ENCODE measurements at regions not wholly inside any gene's neighbourhood (a gene's known extent, or its start where the extent isn't known, plus 50 kb on each side); places are given as distances from the start of the nearest gene placed in this dataset.

DNA sequence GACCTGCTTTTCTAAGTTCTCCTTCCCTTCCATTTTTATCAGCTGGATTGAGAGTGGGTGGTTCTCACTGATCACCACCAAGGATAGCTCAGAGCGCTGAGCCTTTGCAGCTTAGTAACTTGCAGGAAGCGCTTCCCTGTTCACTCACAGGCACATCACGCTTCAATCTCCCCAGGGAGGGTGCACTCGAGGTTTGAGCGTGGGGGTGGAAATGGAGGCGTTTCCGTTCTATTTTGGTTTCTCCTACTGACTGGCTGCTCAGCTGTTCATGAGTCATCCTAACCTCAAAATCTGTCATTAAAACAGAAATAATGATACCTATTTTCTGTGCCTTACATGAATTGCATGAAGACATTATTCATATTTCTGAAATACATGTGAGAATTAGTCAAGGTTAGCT, 292.1 kb downstream of the SPRY2 start:
- H2AK9ac ChIP-seq (replicated peaks; ENCODE audit: low read depth, low read length, poor library complexity), result no peak overlapping the region
- no peaks in the 10 kb centered on the region for H3K36me3 ChIP-seq (ENCODE audit: control insufficient read depth, insufficient read depth, low read length)
- peaks cover 7% of the 10 kb centered on the region for H3K4me1 ChIP-seq (ENCODE audit: control insufficient read depth, insufficient read depth, low read length)
- no peaks in the 10 kb centered on the region for H3K9me3 ChIP-seq (ENCODE audit: control insufficient read depth, insufficient read depth, low read length)
- intact Hi-C loops (cut with micrococcal nuclease) (loop anchor here (2.0 to 10.0 kb wide), 3 partner anchors 112 to 292 kb away; partner anchors contain the start of gene SPRY2), dilution Hi-C loops (cut with HindIII; ENCODE audit: low sequenced_read_pairs, unreplicated experiment) (no loop called here), in situ Hi-C loops (cut with MboI; ENCODE audit: low sequenced_read_pairs) (loop anchor here (10.0 to 25.0 kb wide), 2 partner anchors 262 to 286 kb away; no protein-coding TSS in a partner anchor)
- H3K9me1 ChIP-seq (ENCODE audit: insufficient read depth, low read length), result no peaks in the 10 kb centered on the region
- DNase-seq (peak; percentile 98), ATAC-seq (ENCODE audit: low read depth) (peak; percentile 99)
- H4K20me1 ChIP-seq (ENCODE audit: insufficient read depth, low read length), result no peaks in the 10 kb centered on the region
- no peak overlapping the region for H3K27ac ChIP-seq (ENCODE audit: insufficient read depth, low read length)
- TF ChIP-seq FOS (IDR thresholded peaks at IDR 0.05; ENCODE audit: low read depth, low read length) (peak; percentile 91), CEBPB (IDR thresholded peaks at IDR 0.05; ENCODE audit: low read depth, low read length) (0 out of 2 replicates have a peak, but pooled peaks have one; percentile 1), SMC3 (IDR thresholded peaks at IDR 0.05; ENCODE audit: low read depth, low read length) (peak; percentile 27; the same call in 1 of the 2 replicates), NFE2L2 (IDR thresholded peaks at IDR 0.05; ENCODE audit: low read depth, low read length) (no peak), CHD1 (IDR thresholded peaks at IDR 0.05; ENCODE audit: low read depth, low read length) (no peak), RCOR1 (IDR thresholded peaks at IDR 0.05; ENCODE audit: insufficient replicate concordance, low read length) (peak; percentile 86), MXI1 (IDR thresholded peaks at IDR 0.05; ENCODE audit: borderline replicate concordance, low read depth, low read length) (peak; percentile 55; the same call in 1 of the 2 replicates), RAD21 (IDR thresholded peaks at IDR 0.05; ENCODE audit: low read length) (peak; percentile 39), MAZ (IDR thresholded peaks at IDR 0.05; ENCODE audit: borderline replicate concordance, low read depth, low read length) (peak; percentile 67; the same call in 1 of the 2 replicates), BHLHE40 (IDR thresholded peaks at IDR 0.05; ENCODE audit: low read depth, low read length) (peak; percentile 91), MAFK (IDR thresholded peaks at IDR 0.05; ENCODE audit: low read depth, low read length) (peak; percentile 3; the same call in 1 of the 2 replicates)
- TF ChIP-seq, protein P1, sequence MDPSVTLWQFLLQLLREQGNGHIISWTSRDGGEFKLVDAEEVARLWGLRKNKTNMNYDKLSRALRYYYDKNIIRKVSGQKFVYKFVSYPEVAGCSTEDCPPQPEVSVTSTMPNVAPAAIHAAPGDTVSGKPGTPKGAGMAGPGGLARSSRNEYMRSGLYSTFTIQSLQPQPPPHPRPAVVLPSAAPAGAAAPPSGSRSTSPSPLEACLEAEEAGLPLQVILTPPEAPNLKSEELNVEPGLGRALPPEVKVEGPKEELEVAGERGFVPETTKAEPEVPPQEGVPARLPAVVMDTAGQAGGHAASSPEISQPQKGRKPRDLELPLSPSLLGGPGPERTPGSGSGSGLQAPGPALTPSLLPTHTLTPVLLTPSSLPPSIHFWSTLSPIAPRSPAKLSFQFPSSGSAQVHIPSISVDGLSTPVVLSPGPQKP (IDR thresholded peaks at IDR 0.05; ENCODE audit: borderline replicate concordance, low read depth, low read length), result no peak
- no peak overlapping the region for H3K14ac ChIP-seq (replicated peaks; ENCODE audit: low read depth, low read length)
- no peak overlapping the region for H4K8ac ChIP-seq (ENCODE audit: low read depth in 2 of 2, low read length in 2 of 2)
- no peak overlapping the region for H3K18ac ChIP-seq (ENCODE audit: low read depth, low read length)
- WGBS, 2 experiments (ENCODE audit: extremely low coverage in 2 of 2, insufficient read length in 1 of 2), result no CpG with 5 or more reads among the region's 7 CpGs
- H3K4ac ChIP-seq (ENCODE audit: low read depth, low read length), result peak overlapping the region; percentile 9; the same call in 1 of the 2 replicates
- H4K91ac ChIP-seq (ENCODE audit: insufficient read depth, low read depth, low read length), result no peak overlapping the region
- H3K4me3 ChIP-seq (ENCODE audit: insufficient read depth, low read depth, low read length), result no peak overlapping the region
- no peak overlapping the region for H3K23ac ChIP-seq (ENCODE audit: low read depth, low read length)
- no peak overlapping the region for H3K4me2 ChIP-seq (ENCODE audit: low read depth, low read length)
- H2AFZ ChIP-seq (replicated peaks; ENCODE audit: low read length, poor library complexity), result no peak overlapping the region
- ChIA-PET POLR2A (ENCODE audit: unreplicated experiment) (no interaction called here), CTCF (interaction anchor here (0.5 to 1.4 kb wide), 3 partner anchors 273 to 392 kb away, joined by 3 to 5 read pairs (median 5); no protein-coding TSS in a partner anchor)
- no peaks in the 10 kb centered on the region for H3K79me1 ChIP-seq (ENCODE audit: low read depth in 1 of 2, low read length in 2 of 2)
- H3K9ac ChIP-seq (ENCODE audit: low read depth, low read length), result no peak overlapping the region
- no peak overlapping the region for H4K5ac ChIP-seq (ENCODE audit: low read depth, low read length)
- no peaks in the 10 kb centered on the region for H3K27me3 ChIP-seq (ENCODE audit: control insufficient read depth, insufficient read depth, low read length)
- no TSS peak for BruUV-seq (replicated peaks)
- H2AK5ac ChIP-seq (ENCODE audit: low read depth, low read length), result no peak overlapping the region
- peak overlapping the region; percentile 13; the same call in 1 of the 2 replicates for H2BK120ac ChIP-seq (ENCODE audit: low read depth, low read length)
- 0 out of 2 replicates have a peak overlapping the region, but pooled peaks have one; percentile 6 for H2BK20ac ChIP-seq (ENCODE audit: low read depth, low read length)
- no peak overlapping the region for H2BK5ac ChIP-seq (ENCODE audit: low read depth, low read length, poor library complexity, severe bottlenecking)
- H3K56ac ChIP-seq (ENCODE audit: extremely low read depth, insufficient read depth, low read length), result no peak overlapping the region
- H2BK15ac ChIP-seq (ENCODE audit: low read depth, low read length), result no peak overlapping the region

All from IMR-90 (cell line).